ENCODE measurements at regions not wholly inside any gene's neighbourhood (a gene's known extent, or its start where the extent isn't known, plus 50 kb on each side); places are given as distances from the start of the nearest gene placed in this dataset.

DNA sequence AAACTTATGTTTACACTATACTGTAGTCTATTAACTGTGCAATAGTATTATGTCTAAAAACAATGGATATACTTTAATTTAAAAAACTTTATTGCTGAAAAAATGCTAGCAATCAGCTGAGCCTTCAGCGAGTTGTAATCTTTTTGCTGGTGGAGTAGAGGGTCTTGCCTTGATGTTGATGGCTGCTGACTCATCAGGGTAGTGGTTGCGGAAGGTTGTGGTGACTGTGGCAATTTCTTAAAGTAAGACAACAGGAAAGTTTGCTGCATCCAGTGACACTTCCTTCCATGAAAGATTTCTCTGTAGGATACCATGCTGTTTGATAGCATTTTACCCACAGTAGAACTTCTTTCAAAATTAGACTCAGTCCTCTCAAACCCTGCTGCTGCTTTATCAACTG, 234.7 kb upstream of the CSF3R start:
- DNase-seq (ENCODE audit: low spot score) = no peak

DNA sequence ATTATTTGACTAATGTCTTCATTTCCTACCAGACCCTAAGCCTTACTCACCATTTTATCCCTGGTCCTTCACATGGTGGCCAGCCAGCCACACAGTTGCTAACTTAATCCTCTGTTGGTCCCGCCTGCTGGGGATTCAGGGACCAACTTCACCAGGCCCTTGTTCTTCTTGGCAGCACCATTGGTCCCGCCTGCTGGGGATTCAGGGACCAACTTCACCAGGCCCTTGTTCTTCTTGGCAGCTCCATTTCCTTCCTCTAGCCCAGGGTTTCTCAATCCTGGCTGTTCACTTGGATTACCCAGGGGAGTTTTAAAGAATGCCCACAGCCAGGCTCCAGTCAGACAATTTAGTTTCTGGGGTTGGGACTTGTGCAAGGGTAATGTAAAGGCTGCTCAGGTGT, 233.1 kb upstream of the CSF3R start:
- DNase-seq (ENCODE audit: low spot score) = no peak

DNA sequence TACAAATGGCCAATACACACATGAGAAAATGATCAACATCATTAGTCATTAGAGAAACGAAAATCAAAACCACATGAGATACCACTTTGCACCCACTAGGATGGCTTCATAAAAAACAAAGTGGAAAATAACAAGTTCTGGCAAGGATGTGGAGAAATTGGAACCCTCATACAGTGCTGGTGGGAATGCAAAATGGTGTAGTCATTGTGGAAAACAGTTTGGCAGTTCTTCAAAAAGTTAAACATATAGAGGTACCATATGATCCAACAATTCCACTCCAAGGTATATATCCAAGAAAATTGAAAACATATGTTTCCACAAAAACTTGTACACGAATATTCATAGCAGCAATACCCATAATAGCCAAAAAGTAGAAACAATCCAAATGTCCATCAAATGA, 231.6 kb upstream of the CSF3R start:
- no peak for DNase-seq (ENCODE audit: low spot score)

- no peak for DNase-seq (ENCODE audit: low spot score)
Observed at GRCh38 chr1:36711480-36711879, 228.8 kb upstream of the CSF3R start.

DNA sequence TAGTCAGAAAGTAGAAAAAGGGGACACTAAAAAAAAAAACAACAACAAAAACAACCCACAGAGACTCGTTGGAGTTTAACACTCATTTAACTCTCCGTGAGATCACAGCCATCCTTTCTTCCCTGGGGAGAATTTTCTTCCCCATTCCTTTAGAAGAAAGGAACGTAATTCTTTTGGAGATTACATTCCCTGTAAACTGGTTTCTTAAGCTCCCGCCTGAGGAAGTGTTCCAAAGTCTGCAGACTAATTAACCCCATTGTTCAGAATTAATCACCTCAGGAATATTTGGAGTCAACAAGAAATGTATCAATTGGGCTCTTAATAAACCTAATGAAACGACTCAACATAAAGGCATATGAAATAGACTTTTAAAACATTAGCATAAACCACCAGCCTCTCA, 228.2 kb upstream of the CSF3R start:
- no peak for DNase-seq (ENCODE audit: low spot score)

DNA sequence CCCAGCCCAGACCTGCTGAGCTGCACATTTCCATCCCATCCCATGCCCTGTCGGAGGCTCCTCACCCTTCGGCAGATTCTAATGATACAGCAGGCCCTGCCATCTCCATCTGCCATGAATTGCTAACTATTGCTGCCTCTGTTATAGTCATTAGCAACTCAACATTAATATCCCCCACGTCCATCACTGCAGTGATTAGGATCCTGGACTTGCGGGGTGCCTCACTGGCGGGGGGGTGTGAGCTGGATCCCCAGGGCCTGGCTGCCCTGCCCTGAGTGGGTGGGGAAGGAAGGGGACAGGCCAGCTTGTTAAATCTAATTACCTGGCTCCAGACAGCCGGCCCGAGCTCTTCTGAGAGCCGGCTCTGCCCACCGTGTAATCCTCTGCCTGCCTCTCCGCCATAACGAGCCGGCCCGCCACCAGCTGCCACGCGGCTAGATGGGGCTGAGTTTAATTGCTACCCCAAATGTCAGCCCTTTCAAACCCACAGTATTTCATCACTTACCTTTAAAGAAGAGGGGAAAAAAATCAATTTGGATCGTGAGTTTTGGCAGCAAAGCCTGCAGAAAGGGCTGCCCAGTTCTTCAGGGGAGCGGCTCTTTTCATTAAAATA, 227.3 kb upstream of the CSF3R start:
- DNase-seq (ENCODE audit: low spot score) = no peak

GRCh38 chr1:36708587-36708986, 225.9 kb upstream of the CSF3R start:
- DNase-seq (ENCODE audit: low spot score) = no peak

GRCh38 chr1:36707221-36707620, 224.5 kb upstream of the CSF3R start:
- DNase-seq (ENCODE audit: low spot score) = no peak

GRCh38 chr1:36706416-36706815, 223.7 kb upstream of the CSF3R start:
- no peak for DNase-seq (ENCODE audit: low spot score)

DNA sequence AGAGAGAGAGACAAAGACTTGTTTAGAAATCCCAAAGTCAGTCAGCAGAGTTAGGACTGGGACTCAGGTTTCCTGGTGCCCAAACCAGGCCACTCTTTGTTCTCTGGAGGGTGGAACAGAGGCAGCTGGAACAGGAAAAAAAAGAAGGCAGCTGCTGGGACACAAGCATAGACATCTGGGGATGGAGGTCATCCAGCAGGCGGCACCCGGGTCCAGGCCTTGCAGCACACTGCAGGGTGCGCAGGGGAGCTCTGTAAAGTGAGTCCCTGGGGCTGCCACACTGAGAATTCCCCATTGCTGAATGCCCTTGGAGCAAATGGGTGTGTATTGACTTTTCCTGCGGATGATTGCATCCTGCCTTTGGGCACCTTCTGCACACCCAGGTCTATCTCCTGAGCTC, 222.9 kb upstream of the CSF3R start:
- no peak for DNase-seq (ENCODE audit: low spot score)

- DNase-seq (ENCODE audit: low spot score) = peak; percentile 70
Observed at GRCh38 chr1:36703526-36704208, 221.0 kb upstream of the CSF3R start.

- no peak for DNase-seq (ENCODE audit: low spot score)
Observed at GRCh38 chr1:36702963-36703362, 220.2 kb upstream of the CSF3R start.

GRCh38 chr1:36699113-36699911, 216.6 kb upstream of the CSF3R start:
- DNase-seq (ENCODE audit: low spot score) = no peak

DNA sequence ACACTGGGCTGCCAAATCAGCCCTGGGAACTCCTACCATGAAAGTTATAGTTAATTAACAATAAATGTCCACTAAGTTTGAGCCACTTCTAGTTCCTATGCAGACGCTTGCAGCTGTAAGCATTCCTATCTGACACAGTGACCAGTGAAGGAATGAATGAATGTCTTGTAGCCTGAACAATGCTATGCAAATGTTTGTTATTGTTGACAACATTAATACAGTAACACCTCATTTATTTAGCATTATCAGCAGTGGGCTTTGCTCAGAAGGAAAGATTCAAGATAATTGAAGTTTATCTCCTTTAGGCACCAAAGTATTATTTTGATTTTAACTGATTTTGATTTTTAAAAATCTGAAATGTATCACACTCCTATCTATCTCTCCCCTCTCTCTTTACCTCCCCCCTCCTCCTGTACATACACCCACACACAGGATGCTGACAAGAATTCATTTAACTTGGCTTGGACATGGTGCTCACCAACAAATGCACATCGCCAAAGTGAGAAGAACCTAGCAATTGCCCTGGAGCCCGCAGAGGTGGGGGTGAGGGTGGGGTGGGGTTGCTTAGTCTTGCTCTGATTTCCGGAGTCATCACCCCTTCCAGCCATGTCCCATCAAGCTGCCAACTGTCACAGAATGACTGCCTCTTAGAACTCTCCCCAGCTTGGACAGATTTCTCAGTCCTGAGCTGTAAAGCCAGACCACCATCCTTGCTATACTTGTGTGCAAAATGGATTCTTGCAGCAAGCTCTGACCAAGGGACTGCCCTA, 215.3 kb upstream of the CSF3R start:
- no peak for DNase-seq (ENCODE audit: low spot score)

DNA sequence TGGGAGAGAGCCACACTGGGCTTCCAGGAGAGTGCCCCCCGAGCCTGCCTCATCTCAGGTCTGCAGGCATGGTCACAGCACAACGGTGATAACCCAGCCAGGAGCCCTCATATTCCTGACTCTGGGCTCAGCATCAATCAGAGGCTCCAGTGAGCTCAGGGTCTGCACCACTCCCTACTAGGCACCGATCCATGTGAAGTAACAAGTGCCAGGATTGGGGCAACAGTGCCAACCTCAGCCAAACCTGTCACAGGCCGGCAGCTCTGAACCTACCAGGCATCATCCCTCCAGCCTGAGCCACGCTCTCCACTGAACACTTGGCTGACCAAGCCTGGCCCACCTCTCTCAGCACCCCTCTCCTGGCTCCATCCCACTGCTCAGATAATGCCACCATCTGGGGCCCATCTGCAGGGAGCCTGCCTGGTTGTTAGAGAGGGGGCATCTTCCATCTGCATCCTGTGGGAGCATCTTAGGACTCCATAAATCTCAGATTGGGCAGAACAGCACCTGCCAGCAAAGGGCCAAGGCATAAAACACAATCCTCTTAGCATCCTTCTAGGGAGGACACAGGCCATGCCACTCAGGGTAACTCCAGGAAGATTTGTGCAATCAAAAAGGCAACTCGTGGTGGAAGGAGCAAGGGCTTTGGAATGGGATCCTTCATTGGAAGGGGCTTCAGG, 213.7 kb upstream of the CSF3R start:
- no peak for DNase-seq (ENCODE audit: low spot score)

DNA sequence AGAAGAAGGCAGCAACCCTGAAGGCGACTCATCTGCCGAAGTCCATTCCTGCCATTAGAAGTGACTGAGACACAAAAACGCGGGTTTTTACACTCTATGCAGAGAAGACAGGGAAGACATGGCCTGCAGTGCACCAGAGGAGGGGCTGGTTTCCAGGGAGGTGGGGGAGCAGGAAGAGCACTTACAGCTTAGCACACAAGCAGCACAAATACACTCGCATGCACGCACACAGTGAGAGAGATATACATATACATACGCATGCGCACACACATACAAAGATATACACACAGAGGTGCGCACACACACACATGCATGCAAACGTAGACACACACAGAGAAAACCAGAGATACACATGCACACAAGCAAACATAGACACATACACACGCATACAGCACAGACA, 210.9 kb upstream of the CSF3R start:
- no peak for DNase-seq (ENCODE audit: low spot score)

DNA sequence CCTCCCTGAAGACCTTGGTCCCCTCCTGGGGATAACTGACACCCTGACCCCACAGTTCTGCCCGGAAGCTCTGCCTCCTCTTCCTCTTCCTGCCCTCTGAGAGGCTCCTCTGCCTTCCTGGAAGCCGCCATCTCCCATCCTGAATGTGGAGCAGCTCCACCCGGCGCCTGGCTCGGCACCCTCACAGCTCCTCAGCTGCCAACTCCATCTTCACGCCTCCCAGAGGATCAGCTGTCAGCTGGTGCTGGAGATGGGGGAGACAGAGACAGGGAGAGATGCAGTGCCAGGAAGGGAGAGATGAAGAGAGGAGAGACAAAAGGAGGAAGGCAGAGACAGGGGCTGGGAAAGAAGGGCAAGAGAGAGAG, 210.4 kb upstream of the CSF3R start:
- DNase-seq (ENCODE audit: low spot score) = no peak

DNA sequence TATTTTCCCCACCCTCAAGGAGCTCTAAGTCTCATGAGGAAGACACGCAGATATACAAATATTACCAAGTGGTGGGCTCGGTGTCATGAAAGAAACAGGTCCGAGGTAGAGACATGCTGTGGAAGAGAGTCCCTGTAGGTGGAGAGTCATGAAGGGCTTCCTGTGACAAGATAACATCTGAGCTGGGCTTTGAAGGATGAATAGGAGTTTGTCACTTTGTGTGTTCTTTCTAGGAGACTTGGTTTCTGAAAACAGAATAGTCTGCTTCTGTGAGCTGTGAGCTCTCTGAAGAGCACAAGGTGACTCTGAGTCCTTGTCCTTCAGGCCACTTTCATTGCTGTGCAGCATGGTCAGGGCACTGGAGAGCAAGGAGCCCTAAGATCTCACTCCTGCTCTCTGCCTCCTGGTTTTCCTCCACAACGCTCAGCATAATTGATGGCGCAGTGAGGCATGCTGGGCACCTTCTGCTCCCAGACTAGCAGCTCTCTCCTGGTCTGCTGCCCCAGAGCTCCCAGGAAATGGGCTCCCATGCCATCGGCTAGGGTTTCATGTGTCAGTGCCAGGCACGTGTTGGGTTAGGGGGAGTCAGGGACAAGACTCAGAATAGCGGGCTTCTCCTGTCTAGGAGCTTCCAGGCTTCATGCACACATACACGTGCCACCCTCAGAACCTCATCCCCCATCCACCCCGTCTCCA, 209.9 kb upstream of the CSF3R start:
- no peak for DNase-seq (ENCODE audit: low spot score)

DNA sequence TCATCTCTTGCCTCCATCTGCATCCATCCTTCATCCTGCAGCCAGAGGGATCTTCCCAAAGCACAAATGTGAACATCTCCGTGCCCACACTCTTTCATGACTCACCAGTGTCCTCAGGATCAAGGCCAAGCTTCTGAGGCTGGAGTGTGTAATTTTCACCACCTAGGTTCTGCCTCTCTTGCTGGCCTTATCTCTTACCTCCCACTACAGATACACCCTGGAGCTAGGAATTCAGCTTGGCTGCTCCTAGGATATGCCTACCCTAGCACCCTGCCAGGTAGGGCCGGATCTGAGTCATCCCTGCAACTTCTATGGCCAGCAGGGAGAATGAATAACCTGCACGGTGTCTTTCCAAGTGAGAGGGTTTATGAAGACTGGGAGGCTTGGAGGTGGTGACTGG, 208.7 kb upstream of the CSF3R start:
- DNase-seq (ENCODE audit: low spot score) = no peak

DNA sequence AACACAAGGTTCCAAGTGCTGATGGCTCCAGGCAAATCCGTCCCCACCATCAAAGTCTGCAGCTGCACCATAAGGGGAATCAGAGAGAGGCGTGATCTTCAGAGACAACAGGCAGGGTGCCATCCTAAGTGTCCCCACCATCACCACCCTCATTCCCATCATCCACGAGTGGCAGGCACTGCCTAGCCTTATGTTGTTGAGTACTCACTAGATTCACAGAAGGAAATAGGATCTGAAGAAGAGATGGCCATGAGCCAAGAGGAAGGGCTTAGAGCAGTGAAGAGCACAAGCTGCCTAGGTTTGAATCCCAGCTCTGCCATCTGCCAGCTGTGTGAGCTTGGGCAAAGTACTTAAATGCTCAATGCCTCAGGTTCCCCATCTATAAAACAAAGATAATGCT, 207.3 kb upstream of the CSF3R start:
- no peak for DNase-seq (ENCODE audit: low spot score)

- DNase-seq (ENCODE audit: low spot score) = no peak
Observed at GRCh38 chr1:36687312-36687711, 204.6 kb upstream of the CSF3R start.

Data from RKO (cell line).